ENCODE measurements at regions not wholly inside any gene's neighbourhood (a gene's known extent, or its start where the extent isn't known, plus 50 kb on each side); places are given as distances from the start of the nearest gene placed in this dataset.

DNA sequence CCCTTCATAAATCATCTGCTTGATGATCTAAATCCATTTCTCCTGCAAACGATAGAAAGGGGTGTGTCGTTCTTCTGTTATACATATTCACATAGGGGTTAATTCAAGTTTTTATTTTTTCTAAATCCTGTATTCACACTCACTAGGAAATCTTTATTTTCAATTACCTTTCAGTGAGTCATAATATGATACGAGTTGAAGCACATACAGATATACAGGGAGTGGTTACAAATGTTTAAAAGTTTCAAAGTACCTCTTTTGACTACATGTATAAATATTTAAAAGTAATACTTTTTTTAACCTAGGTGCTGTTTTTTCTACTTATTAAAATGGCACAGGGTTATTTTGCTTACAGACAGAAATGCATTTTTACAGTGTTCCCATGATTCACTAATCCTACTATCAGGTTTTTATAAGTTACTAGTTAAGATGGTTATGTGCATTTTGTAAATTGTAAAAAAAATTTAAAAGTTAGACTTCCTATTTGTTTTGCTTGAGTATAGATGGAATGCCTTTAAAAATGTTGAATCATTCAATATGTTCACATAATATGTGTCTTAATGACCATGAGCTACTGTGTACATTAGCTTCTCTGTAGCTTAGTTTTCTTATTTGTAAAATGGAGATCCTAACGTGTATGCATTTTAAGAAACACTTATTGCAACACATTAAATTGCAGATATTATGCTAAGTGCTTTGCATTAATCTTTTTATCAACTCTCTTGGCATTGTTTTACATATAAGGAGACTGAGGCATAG, 1378.1 kb downstream of the DSC3 start:
- Histone ChIP-seq H3K27me3 (ENCODE audit: control insufficient read depth, insufficient read depth, low read length) (no peaks in the 10 kb centered on the region), H3K9me3 (ENCODE audit: control insufficient read depth, insufficient read depth, low read depth, low read length) (no peaks in the 10 kb centered on the region), H3K9ac (ENCODE audit: insufficient read depth, low read length) (no peak overlapping the region), H3K79me2 (ENCODE audit: control insufficient read depth, insufficient read depth, low read length) (no peaks in the 10 kb centered on the region), H2AFZ (ENCODE audit: low read length) (no peak overlapping the region), H3K4me2 (ENCODE audit: extremely low read depth, insufficient read depth, low read length) (no peak overlapping the region), H4K20me1 (ENCODE audit: control insufficient read depth, extremely low read depth, insufficient read depth, low read length) (no peaks in the 10 kb centered on the region), H3K36me3 (ENCODE audit: control insufficient read depth, insufficient read depth, low read length) (no peaks in the 10 kb centered on the region), H3K4me3 (replicated peaks in 1 of 4; ENCODE audit: control extremely low read depth in 1 of 4, insufficient read depth in 1 of 4, low read depth in 3 of 4, low read length in 4 of 4) (no peak overlapping the region), H3K4me1 (ENCODE audit: control insufficient read depth, extremely low read depth, insufficient read depth, low read length) (no peaks in the 10 kb centered on the region), H3K27ac (ENCODE audit: insufficient read depth, low read length) (no peak overlapping the region)
- DNase-seq (ENCODE audit: low read depth in 2 of 2) = no peak
- TF ChIP-seq, protein P1, sequence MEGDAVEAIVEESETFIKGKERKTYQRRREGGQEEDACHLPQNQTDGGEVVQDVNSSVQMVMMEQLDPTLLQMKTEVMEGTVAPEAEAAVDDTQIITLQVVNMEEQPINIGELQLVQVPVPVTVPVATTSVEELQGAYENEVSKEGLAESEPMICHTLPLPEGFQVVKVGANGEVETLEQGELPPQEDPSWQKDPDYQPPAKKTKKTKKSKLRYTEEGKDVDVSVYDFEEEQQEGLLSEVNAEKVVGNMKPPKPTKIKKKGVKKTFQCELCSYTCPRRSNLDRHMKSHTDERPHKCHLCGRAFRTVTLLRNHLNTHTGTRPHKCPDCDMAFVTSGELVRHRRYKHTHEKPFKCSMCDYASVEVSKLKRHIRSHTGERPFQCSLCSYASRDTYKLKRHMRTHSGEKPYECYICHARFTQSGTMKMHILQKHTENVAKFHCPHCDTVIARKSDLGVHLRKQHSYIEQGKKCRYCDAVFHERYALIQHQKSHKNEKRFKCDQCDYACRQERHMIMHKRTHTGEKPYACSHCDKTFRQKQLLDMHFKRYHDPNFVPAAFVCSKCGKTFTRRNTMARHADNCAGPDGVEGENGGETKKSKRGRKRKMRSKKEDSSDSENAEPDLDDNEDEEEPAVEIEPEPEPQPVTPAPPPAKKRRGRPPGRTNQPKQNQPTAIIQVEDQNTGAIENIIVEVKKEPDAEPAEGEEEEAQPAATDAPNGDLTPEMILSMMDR (conservative IDR thresholded peaks at IDR 0.05 in 1 of 2, IDR thresholded peaks at IDR 0.05 in 1 of 2; ENCODE audit: low read depth in 1 of 2, low read length in 2 of 2) = no peak
- TF ChIP-seq EZH2 (IDR thresholded peaks at IDR 0.05; ENCODE audit: low read length, missing control alignments) = no peak

DNA sequence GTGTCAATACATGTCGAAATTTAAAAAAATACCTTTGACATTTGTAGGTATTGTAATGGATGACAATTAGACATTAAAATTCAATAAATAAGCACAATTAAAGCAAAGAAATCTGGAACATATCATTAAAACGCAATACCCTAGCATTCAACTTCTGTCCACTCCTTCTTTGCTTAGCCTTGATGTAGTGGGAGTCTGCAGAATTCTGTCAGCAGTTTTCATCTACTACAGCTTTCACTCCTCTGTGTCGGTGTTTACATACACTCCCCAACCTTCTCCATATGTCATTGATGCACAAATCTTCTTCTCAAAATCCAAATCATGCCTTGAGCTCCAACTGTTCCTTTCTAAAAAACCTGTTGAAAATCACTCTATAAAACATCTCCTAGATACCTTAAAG, 1380.6 kb downstream of the DSC3 start:
- H2AFZ ChIP-seq (ENCODE audit: low read length) = no peak overlapping the region
- no peaks in the 10 kb centered on the region for H3K9me3 ChIP-seq (ENCODE audit: control insufficient read depth, insufficient read depth, low read depth, low read length)
- H3K79me2 ChIP-seq (ENCODE audit: control insufficient read depth, insufficient read depth, low read length) = no peaks in the 10 kb centered on the region
- TF ChIP-seq, protein P1 (conservative IDR thresholded peaks at IDR 0.05 in 1 of 2, IDR thresholded peaks at IDR 0.05 in 1 of 2; ENCODE audit: low read depth in 1 of 2, low read length in 2 of 2) = no peak
- TF ChIP-seq EZH2 (IDR thresholded peaks at IDR 0.05; ENCODE audit: low read length, missing control alignments) = no peak
- no peak overlapping the region for H3K4me3 ChIP-seq (replicated peaks in 1 of 4; ENCODE audit: control extremely low read depth in 1 of 4, insufficient read depth in 1 of 4, low read depth in 3 of 4, low read length in 4 of 4)
- H3K9ac ChIP-seq (ENCODE audit: insufficient read depth, low read length) = no peak overlapping the region
- no peak overlapping the region for H3K27ac ChIP-seq (ENCODE audit: insufficient read depth, low read length)
- H3K36me3 ChIP-seq (ENCODE audit: control insufficient read depth, insufficient read depth, low read length) = no peaks in the 10 kb centered on the region
- no peaks in the 10 kb centered on the region for H3K4me1 ChIP-seq (ENCODE audit: control insufficient read depth, extremely low read depth, insufficient read depth, low read length)
- no peak for DNase-seq (ENCODE audit: low read depth in 2 of 2)
- H3K4me2 ChIP-seq (ENCODE audit: extremely low read depth, insufficient read depth, low read length) = no peak overlapping the region
- no peaks in the 10 kb centered on the region for H4K20me1 ChIP-seq (ENCODE audit: control insufficient read depth, extremely low read depth, insufficient read depth, low read length)
- H3K27me3 ChIP-seq (ENCODE audit: control insufficient read depth, insufficient read depth, low read length) = no peaks in the 10 kb centered on the region

DNA sequence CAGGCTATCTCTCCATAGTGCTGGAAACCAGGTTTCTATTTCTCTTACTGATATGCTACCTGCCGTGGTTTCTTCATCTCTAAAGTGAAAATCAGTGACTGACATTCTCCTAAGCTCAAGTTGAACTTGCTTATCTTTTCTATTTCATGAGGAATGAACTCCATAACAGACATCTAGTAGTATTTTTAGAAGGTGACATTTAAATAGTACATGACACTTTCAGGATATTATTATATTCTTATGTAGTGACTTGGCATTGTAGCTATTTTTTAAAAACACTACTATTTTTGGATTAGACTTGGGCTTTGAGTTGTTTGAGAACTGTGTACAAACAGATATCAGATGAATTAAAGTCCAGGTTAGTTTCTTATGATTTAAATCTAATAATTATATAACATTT, 1381.8 kb downstream of the DSC3 start:
- no peaks in the 10 kb centered on the region for H4K20me1 ChIP-seq (ENCODE audit: control insufficient read depth, extremely low read depth, insufficient read depth, low read length)
- no peak overlapping the region for H3K4me3 ChIP-seq (replicated peaks in 1 of 4; ENCODE audit: control extremely low read depth in 1 of 4, insufficient read depth in 1 of 4, low read depth in 3 of 4, low read length in 4 of 4)
- H3K9ac ChIP-seq (ENCODE audit: insufficient read depth, low read length) = no peak overlapping the region
- H2AFZ ChIP-seq (ENCODE audit: low read length) = no peak overlapping the region
- no peaks in the 10 kb centered on the region for H3K79me2 ChIP-seq (ENCODE audit: control insufficient read depth, insufficient read depth, low read length)
- no peak overlapping the region for H3K27ac ChIP-seq (ENCODE audit: insufficient read depth, low read length)
- no peak overlapping the region for H3K4me2 ChIP-seq (ENCODE audit: extremely low read depth, insufficient read depth, low read length)
- no peaks in the 10 kb centered on the region for H3K36me3 ChIP-seq (ENCODE audit: control insufficient read depth, insufficient read depth, low read length)
- H3K9me3 ChIP-seq (ENCODE audit: control insufficient read depth, insufficient read depth, low read depth, low read length) = no peaks in the 10 kb centered on the region
- H3K27me3 ChIP-seq (ENCODE audit: control insufficient read depth, insufficient read depth, low read length) = no peaks in the 10 kb centered on the region
- H3K4me1 ChIP-seq (ENCODE audit: control insufficient read depth, extremely low read depth, insufficient read depth, low read length) = no peaks in the 10 kb centered on the region
- DNase-seq (ENCODE audit: low read depth in 2 of 2) = no peak
- TF ChIP-seq EZH2 (IDR thresholded peaks at IDR 0.05; ENCODE audit: low read length, missing control alignments) = no peak
- TF ChIP-seq, protein P1 (conservative IDR thresholded peaks at IDR 0.05 in 1 of 2, IDR thresholded peaks at IDR 0.05 in 1 of 2; ENCODE audit: low read depth in 1 of 2, low read length in 2 of 2) = no peak

Data from fibroblast of lung (primary cell).